Stimulated activated naive CD8-positive, alpha-beta T cell treated with anti-CD3 and anti-CD28 coated beads, Interleukin-15, amount 100 ng/mL, for 72 hours (primary cell): ENCODE measurements at regions not wholly inside any gene's neighbourhood (a gene's known extent, or its start where the extent isn't known, plus 50 kb on each side); places are given as distances from the start of the nearest gene placed in this dataset.
"Not testable (repeated sequence)": the region's sequence is repeated elsewhere in the genome, so short reads cannot be mapped to it uniquely, and the experiment has no call there.

Experiments
- ATAC-seq: fragments of 150-1000 bp; cut with Tn5 transposase; 2 replicates; pipeline ENCODE4 v1.10.0; 2021; ENCODE audit warnings: mild to moderate bottlenecking, moderate library complexity
- DNase-seq, 2 donors: peaks; one replicate each; pipeline ENCODE4 v3.0.0; 2021 to 2022
- H3K27ac Mint-ChIP-seq, 2 donors: one replicate each; pipeline ENCODE4 v1.8.0; 2022; ENCODE audit warnings: mild to moderate bottlenecking in 2 of 2, mixed read lengths in 2 of 2, moderate library complexity in 2 of 2
- H3K27me3 Mint-ChIP-seq: one replicate; pipeline ENCODE4 v1.8.0; 2022; ENCODE audit warnings: mixed read lengths
- H3K4me1 Mint-ChIP-seq: one replicate; pipeline ENCODE4 v1.8.0; 2022; ENCODE audit warnings: mild to moderate bottlenecking, mixed read lengths
- H3K4me3 Mint-ChIP-seq, 2 donors: one replicate each; pipeline ENCODE4 v1.8.0; 2022; ENCODE audit warnings: mild to moderate bottlenecking in 2 of 2, mixed read lengths in 2 of 2, moderate library complexity in 1 of 2
- H3K9me3 Mint-ChIP-seq, 2 donors: one replicate each; pipeline ENCODE4 v1.8.0; 2022; ENCODE audit warnings: mixed read lengths in 2 of 2

- ATAC-seq, H3K27me3 Mint-ChIP-seq, H3K4me1 Mint-ChIP-seq, H3K4me3 Mint-ChIP-seq, H3K27ac Mint-ChIP-seq, DNase-seq: not testable (repeated sequence)
- peaks cover 21 to 24% of the 10 kb centered on the region in 2 donors for H3K9me3 Mint-ChIP-seq
Observed at GRCh38 chr4:23080171-23080570, 387.4 kb downstream of the GBA3 start.

GRCh38 chr4:23070848-23071570 lies 378.3 kb downstream of the GBA3 start:
- no peak overlapping the region for H3K4me3 Mint-ChIP-seq
- no peak for DNase-seq
- no peak overlapping the region for H3K27ac Mint-ChIP-seq

GRCh38 chr4:23068756-23069155 lies 376.0 kb downstream of the GBA3 start:
- H3K27ac Mint-ChIP-seq = no peak overlapping the region
- ATAC-seq (no peak), DNase-seq (no peak)
- H3K4me3 Mint-ChIP-seq = no peak overlapping the region
- H3K4me1 Mint-ChIP-seq = no peaks in the 10 kb centered on the region
- no peaks in the 10 kb centered on the region for H3K27me3 Mint-ChIP-seq
- H3K9me3 Mint-ChIP-seq = peaks cover 0 to 4% of the 10 kb centered on the region in 2 donors

More at GRCh38 chr4:23070848-23071570, 378.3 kb downstream of the GBA3 start:
- no peaks in the 10 kb centered on the region for H3K27me3 Mint-ChIP-seq
- no peaks in the 10 kb centered on the region for H3K4me1 Mint-ChIP-seq
- peaks cover 0 to 4% of the 10 kb centered on the region in 2 donors for H3K9me3 Mint-ChIP-seq
- ATAC-seq = no peak

GRCh38 chr4:23068287-23068686 lies 375.6 kb downstream of the GBA3 start:
- no peak overlapping the region for H3K27ac Mint-ChIP-seq
- H3K4me1 Mint-ChIP-seq = no peaks in the 10 kb centered on the region
- DNase-seq (no peak), ATAC-seq (no peak)
- H3K9me3 Mint-ChIP-seq = peaks cover 0 to 4% of the 10 kb centered on the region in 2 donors
- H3K27me3 Mint-ChIP-seq = no peaks in the 10 kb centered on the region
- H3K4me3 Mint-ChIP-seq = no peak overlapping the region

- no peak overlapping the region for H3K27ac Mint-ChIP-seq
- ATAC-seq = no peak
- no peaks in the 10 kb centered on the region for H3K4me1 Mint-ChIP-seq
- peaks cover 0 to 7% of the 10 kb centered on the region in 2 donors for H3K9me3 Mint-ChIP-seq
- no peak for DNase-seq
- no peaks in the 10 kb centered on the region for H3K27me3 Mint-ChIP-seq
- no peak overlapping the region for H3K4me3 Mint-ChIP-seq
Observed at GRCh38 chr4:23062188-23062587, 369.5 kb downstream of the GBA3 start.

- H3K9me3 Mint-ChIP-seq = peaks cover 0 to 7% of the 10 kb centered on the region in 2 donors
- no peak overlapping the region for H3K27ac Mint-ChIP-seq
- H3K27me3 Mint-ChIP-seq = no peaks in the 10 kb centered on the region
- no peaks in the 10 kb centered on the region for H3K4me1 Mint-ChIP-seq
- ATAC-seq (no peak), DNase-seq (no peak)
- no peak overlapping the region for H3K4me3 Mint-ChIP-seq
Observed at GRCh38 chr4:23061431-23061830, 368.7 kb downstream of the GBA3 start.

- H3K4me3 Mint-ChIP-seq = no peak overlapping the region
Observed at GRCh38 chr4:23060776-23061175, 368.0 kb downstream of the GBA3 start.

GRCh38 chr4:23058165-23058776 lies 365.5 kb downstream of the GBA3 start:
- DNase-seq (no peak), ATAC-seq (no peak)
- no peaks in the 10 kb centered on the region for H3K4me1 Mint-ChIP-seq
- H3K27ac Mint-ChIP-seq = no peak overlapping the region
- H3K27me3 Mint-ChIP-seq = no peaks in the 10 kb centered on the region
- peaks cover 0 to 7% of the 10 kb centered on the region in 2 donors for H3K9me3 Mint-ChIP-seq
- H3K4me3 Mint-ChIP-seq = no peak overlapping the region

More at GRCh38 chr4:23060776-23061175, 368.0 kb downstream of the GBA3 start:
- H3K27me3 Mint-ChIP-seq = no peaks in the 10 kb centered on the region
- ATAC-seq (no peak), DNase-seq (no peak)
- H3K9me3 Mint-ChIP-seq = peaks cover 0 to 7% of the 10 kb centered on the region in 2 donors
- no peak overlapping the region for H3K27ac Mint-ChIP-seq
- H3K4me1 Mint-ChIP-seq = no peaks in the 10 kb centered on the region

GRCh38 chr4:23041501-23041900 lies 348.8 kb downstream of the GBA3 start:
- Mint-ChIP-seq H3K27ac (no peak overlapping the region), H3K9me3 (peaks cover 0 to 6% of the 10 kb centered on the region in 2 donors), H3K4me3 (no peak overlapping the region), H3K4me1 (no peaks in the 10 kb centered on the region), H3K27me3 (no peaks in the 10 kb centered on the region)
- no peak for DNase-seq
- ATAC-seq = no peak

GRCh38 chr4:23040539-23040938 lies 347.8 kb downstream of the GBA3 start:
- no peak for ATAC-seq
- Mint-ChIP-seq H3K4me3 (no peak overlapping the region), H3K27me3 (no peaks in the 10 kb centered on the region), H3K9me3 (peaks cover 0 to 6% of the 10 kb centered on the region in 2 donors), H3K4me1 (no peaks in the 10 kb centered on the region), H3K27ac (no peak overlapping the region)
- no peak for DNase-seq

- H3K9me3 Mint-ChIP-seq = peaks cover 0 to 6% of the 10 kb centered on the region in 2 donors
- H3K4me1 Mint-ChIP-seq = no peaks in the 10 kb centered on the region
- no peak overlapping the region for H3K4me3 Mint-ChIP-seq
- no peaks in the 10 kb centered on the region for H3K27me3 Mint-ChIP-seq
- ATAC-seq (no peak), DNase-seq (no peak)
- H3K27ac Mint-ChIP-seq = no peak overlapping the region
Observed at GRCh38 chr4:23039818-23040217, 347.1 kb downstream of the GBA3 start.

- H3K27me3 Mint-ChIP-seq = no peaks in the 10 kb centered on the region
- no peaks in the 10 kb centered on the region for H3K4me1 Mint-ChIP-seq
- H3K27ac Mint-ChIP-seq = no peak overlapping the region
- ATAC-seq (no peak), DNase-seq (no peak)
- H3K4me3 Mint-ChIP-seq = no peak overlapping the region
- H3K9me3 Mint-ChIP-seq = peaks cover 0 to 6% of the 10 kb centered on the region in 2 donors
Observed at GRCh38 chr4:23038626-23039491, 346.1 kb downstream of the GBA3 start.

GRCh38 chr4:23036921-23037495 lies 344.3 kb downstream of the GBA3 start:
- Mint-ChIP-seq H3K9me3 (peaks cover 0 to 6% of the 10 kb centered on the region in 2 donors), H3K27me3 (no peaks in the 10 kb centered on the region), H3K27ac (no peak overlapping the region), H3K4me1 (no peaks in the 10 kb centered on the region), H3K4me3 (no peak overlapping the region)
- ATAC-seq (no peak), DNase-seq (no peak)

- no peaks in the 10 kb centered on the region for H3K27me3 Mint-ChIP-seq
- ATAC-seq (no peak), DNase-seq (no peak)
- no peak overlapping the region for H3K27ac Mint-ChIP-seq
- peaks cover 0 to 6% of the 10 kb centered on the region in 2 donors for H3K9me3 Mint-ChIP-seq
- no peak overlapping the region for H3K4me3 Mint-ChIP-seq
- H3K4me1 Mint-ChIP-seq = no peaks in the 10 kb centered on the region
Observed at GRCh38 chr4:23036503-23036902, 343.8 kb downstream of the GBA3 start.

GRCh38 chr4:23035521-23036056 lies 342.9 kb downstream of the GBA3 start:
- ATAC-seq = no peak
- no peak for DNase-seq
- no peaks in the 10 kb centered on the region for H3K4me1 Mint-ChIP-seq
- no peak overlapping the region for H3K27ac Mint-ChIP-seq
- peaks cover 0 to 6% of the 10 kb centered on the region in 2 donors for H3K9me3 Mint-ChIP-seq
- H3K4me3 Mint-ChIP-seq = no peak overlapping the region
- no peaks in the 10 kb centered on the region for H3K27me3 Mint-ChIP-seq
